SH-SY5Y (cell line): ENCODE measurements at regions not wholly inside any gene's neighbourhood (a gene's known extent, or its start where the extent isn't known, plus 50 kb on each side); places are given as distances from the start of the nearest gene placed in this dataset.

Experiments
- GATA2 ChIP-seq: IDR thresholded peaks from 2 replicates; pipeline ENCODE4 v1.6.1; 2011; ENCODE audit warnings: mild to moderate bottlenecking, low read depth, low read length
- GATA3 ChIP-seq: IDR thresholded peaks from 2 replicates; pipeline ENCODE4 v1.6.1; 2011; ENCODE audit warnings: low read depth, mild to moderate bottlenecking, low read length, moderate library complexity

GRCh38 chr16:64853551-64853950, 268.3 kb downstream of the CDH11 start:
- no peak for TF ChIP-seq GATA2
- TF ChIP-seq GATA3: no peak
